T-helper 1 cell (primary cell): ENCODE measurements at regions not wholly inside any gene's neighbourhood (a gene's known extent, or its start where the extent isn't known, plus 50 kb on each side); places are given as distances from the start of the nearest gene placed in this dataset.

Source experiments
- DNase-seq, 5 donors: peaks; one replicate each; pipeline ENCODE4 v3.0.0-alpha.2; 2012 to 2020

DNA sequence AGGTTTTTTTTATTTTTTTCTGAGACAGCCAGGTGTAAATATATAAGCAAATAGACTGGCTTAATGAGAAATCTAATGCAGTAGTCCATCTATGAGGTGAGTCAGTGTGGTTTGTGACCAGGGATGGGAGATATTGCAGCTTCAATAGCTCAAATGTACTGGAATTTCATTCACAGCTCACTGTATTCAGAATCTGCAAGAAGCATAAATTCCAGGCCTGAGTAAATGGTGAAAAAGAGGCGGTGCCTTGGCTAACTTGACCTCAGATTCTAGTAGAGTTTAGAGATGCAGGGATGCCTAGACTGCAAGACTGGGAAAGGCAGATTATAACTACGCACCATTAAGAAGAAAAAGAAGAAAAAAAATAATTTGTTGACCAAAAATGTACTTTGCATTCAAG lies 151.9 kb upstream of the SMC2 start:
- DNase-seq, result no peak

DNA sequence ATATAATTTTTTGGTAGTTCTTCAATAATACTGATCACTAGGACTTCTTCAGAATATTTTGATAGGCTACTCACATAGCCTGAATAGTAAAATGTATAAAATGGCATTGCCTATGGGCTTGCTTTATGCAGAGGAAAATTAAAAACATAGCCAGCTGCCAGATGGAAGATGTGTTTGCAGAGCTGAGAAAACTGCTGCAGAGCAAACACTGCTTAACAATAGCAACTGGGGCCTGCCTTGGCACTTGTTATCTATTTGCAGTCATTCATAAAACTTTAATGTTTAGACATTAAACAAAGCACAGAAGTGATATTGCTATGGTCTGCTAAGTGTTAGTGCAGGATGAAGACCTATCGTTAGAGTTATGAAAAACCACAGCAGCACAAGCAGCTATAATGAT lies 151.5 kb upstream of the SMC2 start:
- no peak for DNase-seq

DNA sequence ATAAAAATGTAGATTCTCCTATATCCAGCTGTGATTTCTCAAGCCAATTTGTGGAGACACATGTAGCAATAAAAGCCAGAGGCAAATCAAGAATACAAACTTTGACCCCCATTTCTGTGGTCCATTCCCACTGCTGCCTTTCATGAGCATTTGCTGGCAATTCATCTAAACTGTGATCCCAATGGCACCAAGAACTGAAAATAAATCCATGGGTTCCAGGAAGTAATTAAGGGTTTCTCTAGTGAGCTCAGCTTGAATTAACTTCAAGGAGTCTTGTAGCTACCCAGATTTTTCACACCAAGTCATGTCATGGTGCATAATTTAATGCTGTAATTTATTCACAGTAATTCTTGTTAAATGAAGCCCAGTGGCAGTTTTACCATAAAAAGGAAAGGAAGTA lies 145.0 kb upstream of the SMC2 start:
- DNase-seq, result no peak

DNA sequence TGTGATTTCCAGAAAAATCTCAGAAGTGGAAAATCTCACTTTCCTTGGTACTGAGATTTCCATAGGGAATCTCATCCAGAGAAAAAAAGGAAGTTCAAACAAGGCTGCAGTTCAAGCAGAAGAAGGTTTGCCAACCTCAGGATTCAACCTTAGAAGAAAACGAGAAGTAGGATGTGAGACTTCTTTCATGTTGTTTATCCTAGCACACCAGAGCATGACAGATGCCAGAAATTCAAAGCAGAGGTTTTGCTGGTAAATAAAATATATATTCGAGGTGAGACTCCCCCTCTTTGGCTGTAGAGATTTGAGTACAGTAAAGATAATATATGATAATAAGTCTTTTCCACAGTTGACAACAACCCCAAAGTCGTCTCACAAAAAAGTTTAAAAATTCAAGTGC lies 116.9 kb upstream of the SMC2 start:
- no peak for DNase-seq

DNA sequence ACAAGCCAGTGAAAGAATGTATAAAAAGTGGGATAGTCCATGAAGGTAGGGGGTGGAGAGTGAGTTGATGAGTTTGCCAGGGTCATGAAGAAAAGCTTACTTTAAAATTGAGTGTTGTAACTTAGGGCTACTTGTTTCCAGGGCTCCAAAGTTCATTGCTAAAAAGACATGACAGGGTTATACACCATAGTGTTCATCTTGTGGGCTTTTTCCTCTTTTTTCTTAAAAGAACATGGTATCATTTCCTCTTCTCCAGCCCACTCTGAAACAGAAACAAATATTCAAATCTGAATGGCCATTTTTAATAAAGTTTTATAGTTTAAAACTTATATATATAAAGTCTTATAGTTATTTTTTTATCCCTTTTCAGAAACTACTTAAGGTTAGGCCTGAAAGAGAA lies 115.7 kb upstream of the SMC2 start:
- DNase-seq, result no peak

DNA sequence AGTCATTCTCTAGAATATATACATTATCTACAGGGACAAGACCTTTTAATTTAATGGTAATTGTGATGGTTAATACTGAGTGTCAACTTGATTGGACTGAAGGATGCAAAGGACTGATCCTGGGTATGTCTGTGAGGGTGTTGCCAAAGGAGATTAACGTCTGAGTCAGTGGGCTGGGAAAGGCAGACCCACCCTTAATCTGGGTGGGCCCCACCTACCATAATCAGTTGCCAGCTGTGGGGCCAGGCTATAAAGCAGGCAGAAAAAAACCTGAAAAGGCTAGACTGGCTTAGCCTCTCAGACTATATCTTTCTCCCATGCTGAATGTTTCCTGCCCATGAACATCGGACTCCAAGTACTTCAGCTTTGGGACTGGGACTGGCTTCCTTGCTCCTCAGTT lies 112.2 kb upstream of the SMC2 start:
- no peak for DNase-seq

DNA sequence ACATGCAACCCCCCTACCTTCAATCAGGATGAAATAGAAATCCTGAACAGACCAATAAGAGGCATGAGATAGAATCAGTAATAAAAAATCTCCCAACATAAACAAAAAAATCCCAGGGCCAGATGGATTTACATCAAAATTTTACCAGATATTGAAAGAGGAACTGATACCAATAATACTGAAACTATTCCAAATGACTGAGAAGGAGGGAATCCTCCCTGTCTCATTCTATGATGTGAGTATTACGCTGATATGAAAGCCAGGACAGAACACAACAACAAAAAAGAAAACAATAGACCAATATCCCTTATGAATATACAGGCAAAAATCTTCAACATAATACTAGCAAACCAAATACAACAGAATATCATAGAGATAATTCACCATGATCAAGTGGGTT lies 109.0 kb upstream of the SMC2 start:
- DNase-seq, result no peak

DNA sequence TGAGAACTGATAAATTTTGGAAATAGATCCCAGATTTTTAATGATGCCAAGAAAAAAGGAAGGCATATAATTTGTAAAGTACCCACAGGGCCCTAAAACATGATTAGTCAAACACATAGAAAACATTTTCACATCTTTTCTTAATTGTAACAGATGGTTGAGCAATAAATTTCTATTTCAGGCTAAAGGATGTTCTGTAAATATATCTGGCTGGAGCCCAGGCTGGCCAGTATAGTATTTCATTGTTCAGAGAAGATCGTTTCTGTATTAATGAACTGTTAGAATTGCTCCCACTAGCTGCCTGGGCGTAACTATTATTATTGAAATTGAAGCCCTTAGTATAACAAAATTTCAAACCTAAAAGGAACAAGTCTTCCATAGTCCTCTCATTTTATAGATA lies 105.3 kb upstream of the SMC2 start:
- DNase-seq, result no peak

DNA sequence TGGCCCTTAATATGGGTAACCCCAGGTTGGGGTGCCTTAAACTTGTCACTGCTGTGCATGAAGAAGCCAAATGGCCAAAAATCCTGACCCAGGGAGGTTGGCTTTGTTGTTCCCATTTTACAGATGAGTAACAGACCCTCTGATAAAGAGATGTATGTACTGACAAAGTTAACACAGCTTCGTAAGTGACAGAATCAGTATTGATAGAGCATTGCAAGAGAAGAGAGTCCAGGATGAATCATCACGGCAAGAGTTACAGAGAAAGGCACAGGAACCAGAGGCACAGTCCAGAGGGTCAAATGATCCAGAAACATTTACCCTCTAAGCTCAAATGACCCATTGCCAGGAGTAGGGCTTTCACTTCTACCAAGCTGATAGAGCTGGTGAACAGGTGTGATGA lies 103.8 kb upstream of the SMC2 start:
- peak in 1 of 5 donors; percentile 19 for DNase-seq

DNA sequence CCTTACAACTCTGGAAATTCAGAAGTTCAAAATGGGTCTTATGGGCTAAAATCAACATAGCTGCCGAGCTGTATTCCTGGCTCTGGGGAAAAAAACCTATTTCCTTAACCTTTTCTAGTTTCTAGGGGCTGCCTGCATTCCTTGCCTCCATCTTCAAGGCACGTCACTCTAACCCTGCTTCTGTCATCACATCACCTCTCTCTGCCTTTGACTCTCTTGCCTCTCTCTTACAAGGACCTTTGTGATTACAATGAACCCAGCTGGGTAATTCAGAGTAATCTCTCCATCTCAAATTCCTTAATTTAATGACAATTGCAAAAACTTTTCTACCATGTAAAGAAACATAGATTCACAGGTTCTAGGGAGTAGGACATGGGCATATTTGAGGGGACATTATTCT lies 103.1 kb upstream of the SMC2 start:
- DNase-seq, result no peak

DNA sequence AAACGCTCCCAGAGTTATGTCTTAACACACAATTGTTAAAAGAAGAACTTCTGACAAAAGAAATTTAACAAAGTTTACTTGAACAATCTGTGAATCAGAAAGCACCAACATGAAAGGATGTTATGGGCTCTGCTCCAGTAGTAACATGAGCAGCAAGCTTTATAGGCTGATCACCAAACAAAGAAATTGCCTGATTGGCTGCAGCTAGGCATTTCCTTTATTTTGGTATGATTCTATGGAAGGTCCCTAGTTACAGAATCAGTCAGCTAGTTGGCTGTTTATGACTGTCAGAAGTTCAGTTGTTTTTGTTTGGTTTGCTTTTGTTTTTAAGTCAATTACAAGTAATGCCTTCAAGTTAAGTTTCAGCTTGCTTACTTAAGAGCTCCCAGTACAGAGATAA lies 102.4 kb upstream of the SMC2 start:
- peak in 1 of 5 donors; percentile 73 for DNase-seq

DNA sequence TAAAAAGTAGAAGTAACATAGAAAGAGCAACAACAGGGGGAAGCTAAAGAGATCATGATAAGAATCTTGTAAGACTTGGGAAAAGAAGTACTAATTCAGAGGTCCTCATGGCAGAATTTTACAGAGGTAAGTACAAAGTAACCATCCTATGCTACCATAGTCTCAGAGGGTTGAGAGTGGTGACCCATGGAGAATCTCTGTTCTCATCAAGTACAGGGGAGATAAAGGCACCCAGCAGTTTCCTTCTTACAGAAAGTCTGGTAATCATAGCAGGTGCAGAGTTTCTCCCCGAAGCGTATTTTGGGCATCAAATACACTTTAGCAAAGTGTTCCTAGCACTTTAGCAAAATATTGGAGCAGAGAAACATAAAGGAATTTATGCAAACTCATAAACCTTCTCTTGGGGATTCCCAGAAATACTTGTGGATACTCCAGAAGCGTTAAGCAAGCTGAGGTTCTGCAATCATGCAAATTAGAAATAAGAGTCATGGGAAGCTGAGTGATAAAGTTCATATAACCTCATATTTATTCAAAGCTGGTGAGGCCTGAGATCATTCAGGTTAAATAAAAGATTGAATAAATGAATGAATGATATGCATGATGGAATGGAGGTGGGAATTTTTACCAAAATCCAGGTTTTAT lies 101.0 kb upstream of the SMC2 start:
- DNase-seq, result no peak

DNA sequence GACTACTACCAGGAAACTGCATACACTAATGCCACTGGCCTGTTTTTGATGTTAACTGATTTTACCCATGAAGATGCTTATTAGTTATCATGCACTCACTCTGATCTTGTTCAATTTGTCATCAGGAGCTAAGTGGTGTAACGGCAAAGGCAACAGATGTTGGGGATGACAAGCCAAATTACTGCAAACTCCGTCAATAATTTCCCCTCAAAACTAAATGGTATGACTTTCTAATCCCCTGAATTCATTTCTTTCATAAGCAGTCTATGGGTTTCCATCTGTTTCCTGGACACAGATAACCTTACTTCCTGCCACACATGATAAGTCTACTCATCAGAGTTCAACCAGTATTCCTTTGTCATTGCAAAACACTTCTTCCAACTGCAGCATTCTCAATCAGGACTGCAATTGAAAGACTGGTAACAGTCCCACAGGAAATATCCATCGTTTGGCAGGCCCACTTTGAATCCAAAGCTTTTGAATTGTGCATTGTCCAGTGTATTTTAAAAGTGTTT lies 96.2 kb upstream of the SMC2 start:
- no peak for DNase-seq

DNA sequence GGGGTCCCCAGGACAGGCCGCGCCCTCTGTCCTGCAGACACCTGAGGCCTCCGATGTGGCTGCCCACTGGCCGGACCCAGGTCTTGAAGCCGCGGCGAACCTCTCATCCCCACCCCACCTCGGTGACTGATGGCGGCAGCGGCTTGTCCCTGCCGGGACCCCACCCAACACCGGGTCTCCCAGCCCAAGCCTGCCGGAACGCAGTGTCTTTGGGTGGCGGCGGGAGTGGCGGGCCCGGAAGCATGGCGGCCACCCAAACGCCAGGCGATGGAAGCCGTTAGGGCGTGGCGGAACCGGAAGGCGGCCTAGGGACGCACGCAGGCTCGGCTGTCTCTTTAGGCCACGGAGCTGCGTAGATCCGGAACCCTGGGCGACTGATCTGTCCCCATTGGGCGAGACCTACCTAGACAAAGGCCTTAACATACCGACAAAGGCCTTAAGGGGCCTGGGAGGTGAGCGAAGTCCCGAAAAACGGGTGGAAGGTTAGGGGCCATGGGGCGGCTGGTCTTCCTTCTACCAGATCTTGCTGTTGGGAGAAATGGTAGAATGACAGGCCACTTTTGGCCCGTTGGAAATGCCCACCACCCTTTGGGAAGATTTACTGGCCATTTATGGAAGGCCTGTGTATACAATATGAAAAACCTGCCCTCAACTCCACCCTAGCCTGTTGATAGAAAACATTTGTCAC lies 94.6 kb upstream of the SMC2 start:
- peak in 2 of 5 donors; percentile 7 to 8 for DNase-seq

DNA sequence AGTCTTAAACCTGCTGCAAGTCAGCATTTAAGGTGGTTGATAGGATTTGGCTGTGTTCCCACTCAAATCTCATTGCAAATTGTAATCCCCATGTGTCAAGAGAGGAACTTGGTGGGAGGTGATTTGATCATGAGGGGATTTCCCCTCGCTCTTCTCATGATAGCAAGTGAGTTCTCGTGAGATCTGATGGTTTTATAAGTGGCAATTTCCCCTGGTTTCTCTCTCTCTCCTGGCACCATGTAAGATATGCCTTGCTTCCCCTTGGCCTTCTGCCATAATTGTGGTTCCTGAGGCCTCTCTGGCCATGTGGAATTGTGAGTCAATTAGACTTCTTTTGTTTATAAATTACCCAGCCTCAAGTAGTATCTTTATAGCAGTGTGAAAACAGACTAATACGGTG lies 84.3 kb upstream of the SMC2 start:
- DNase-seq, result no peak

DNA sequence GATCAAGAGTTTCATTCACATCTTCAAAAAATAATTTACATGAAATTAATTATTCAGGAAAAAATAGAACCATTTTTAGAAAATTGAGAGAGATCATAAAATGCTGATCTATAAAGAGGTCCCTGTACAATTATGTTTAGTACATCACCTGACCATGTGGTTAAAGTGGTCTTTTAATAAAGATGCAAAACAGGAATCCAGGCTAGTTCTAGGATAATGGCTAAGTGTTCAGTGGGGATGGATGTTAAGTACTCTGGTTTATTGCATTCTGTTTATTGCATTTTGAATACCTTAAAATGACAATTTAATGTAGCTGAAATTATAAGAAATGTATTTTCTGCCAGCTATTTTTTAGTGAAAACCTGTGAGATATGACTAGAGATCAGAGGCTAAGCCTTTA lies 72.0 kb upstream of the SMC2 start:
- no peak for DNase-seq

DNA sequence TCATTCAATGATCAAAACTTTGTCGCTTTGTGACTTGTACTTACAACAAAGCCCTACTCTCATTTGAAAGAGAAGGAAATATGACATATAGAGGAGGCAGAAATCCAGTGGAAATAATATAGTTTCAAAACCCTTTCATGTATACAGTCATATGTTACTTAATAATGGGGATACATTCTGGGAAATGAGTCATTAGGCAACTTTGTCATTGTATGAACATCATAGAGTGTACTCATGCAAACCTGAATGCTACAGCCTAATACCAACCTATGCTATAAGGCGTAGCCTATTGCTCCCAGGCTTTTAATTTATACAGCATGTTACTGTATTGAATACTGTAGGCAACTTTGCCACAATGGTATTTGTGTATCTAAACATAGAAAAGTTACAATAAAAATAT lies 69.0 kb upstream of the SMC2 start:
- DNase-seq, result no peak

DNA sequence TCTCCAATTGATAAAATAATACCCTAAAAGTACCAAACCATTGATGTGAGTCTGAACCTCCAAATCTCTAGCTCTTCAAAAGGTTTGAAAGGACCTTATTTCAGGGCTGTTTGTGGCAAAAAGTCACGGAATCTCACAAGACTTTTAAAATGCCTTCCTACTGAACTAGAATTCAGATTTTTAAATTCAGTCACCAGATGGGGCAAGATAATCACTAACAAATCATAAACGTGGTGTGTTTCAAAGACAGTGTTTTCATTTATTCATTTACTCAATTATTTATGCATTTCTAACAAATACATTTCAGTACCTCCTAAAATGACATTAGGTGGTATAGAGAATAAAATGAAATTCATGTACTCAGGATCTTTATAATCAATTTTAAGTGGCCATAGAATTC lies 68.2 kb upstream of the SMC2 start:
- no peak for DNase-seq

DNA sequence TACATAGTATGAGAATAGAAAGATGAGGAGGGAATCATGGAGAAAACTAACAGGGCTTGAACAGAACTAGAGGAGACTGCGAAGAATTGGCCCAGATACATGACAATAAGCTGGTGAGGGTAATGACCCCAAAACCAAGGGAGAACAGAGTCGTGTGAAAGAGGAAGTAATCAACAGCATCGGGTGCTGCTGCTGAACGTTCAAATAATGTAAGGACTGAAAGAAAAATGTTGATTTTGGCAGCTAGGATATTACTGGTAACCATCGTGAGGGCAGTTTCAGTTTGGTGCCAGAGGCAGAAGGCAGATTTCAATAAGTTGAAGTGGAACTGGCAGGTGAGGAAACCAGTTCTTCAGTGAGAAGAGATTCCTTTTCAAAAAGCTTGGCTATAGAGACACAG lies 66.8 kb upstream of the SMC2 start:
- no peak for DNase-seq

DNA sequence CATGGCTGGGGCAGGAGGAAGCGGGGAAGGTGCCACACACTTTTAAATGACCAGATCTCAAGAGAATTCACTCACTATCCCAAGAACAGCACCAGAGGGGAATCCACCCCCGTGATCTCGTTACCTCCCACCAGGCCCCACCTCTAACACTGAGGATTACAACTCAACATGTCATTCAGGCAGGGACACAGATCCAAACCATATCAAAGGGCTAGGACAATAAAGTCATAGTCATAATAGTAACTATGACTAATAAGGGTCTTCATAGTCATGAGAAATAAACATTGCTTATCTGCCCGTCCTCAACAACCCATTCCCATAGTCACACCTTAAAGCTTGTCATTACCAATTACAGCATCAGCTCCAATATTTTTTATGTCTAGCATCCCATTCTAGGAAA lies 65.3 kb upstream of the SMC2 start:
- DNase-seq, result peak in 1 of 5 donors; percentile 12
